Adrenal gland (tissue), 5 donors: ENCODE measurements at regions not wholly inside any gene's neighbourhood (a gene's known extent, or its start where the extent isn't known, plus 50 kb on each side); places are given as distances from the start of the nearest gene placed in this dataset.

Experiments
- POLR2A ChIP-seq, 2 donors: fragments of 450-650 bp; IDR thresholded peaks; one replicate each; pipeline ENCODE4 v1.6.1; 2017; ENCODE audit warnings: antibody characterized with exemption in 2 of 2, mild to moderate bottlenecking in 2 of 2, moderate library complexity in 1 of 2
- TF ChIP-seq, protein P1 (sequence below), 6 experiments: fragments of 450-650 bp in 4 of 6; fragments of 200-600 bp in 2 of 6; sonication (generic) in 1 of 6; IDR thresholded peaks; 1 replicate in 5 of 6; 2 replicates in 1 of 6; pipeline versions ENCODE4 v1.5.1 to v1.8.0; 2016 to 2021; ENCODE audit warnings: antibody characterized with exemption in 6 of 6, mild to moderate bottlenecking in 2 of 6, moderate library complexity in 1 of 6
- donor health status: DM: no; HTN: no; CAD: no.

- TF ChIP-seq POLR2A (IDR thresholded peaks at IDR 0.05): no peak
- TF ChIP-seq, protein P1, sequence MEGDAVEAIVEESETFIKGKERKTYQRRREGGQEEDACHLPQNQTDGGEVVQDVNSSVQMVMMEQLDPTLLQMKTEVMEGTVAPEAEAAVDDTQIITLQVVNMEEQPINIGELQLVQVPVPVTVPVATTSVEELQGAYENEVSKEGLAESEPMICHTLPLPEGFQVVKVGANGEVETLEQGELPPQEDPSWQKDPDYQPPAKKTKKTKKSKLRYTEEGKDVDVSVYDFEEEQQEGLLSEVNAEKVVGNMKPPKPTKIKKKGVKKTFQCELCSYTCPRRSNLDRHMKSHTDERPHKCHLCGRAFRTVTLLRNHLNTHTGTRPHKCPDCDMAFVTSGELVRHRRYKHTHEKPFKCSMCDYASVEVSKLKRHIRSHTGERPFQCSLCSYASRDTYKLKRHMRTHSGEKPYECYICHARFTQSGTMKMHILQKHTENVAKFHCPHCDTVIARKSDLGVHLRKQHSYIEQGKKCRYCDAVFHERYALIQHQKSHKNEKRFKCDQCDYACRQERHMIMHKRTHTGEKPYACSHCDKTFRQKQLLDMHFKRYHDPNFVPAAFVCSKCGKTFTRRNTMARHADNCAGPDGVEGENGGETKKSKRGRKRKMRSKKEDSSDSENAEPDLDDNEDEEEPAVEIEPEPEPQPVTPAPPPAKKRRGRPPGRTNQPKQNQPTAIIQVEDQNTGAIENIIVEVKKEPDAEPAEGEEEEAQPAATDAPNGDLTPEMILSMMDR (IDR thresholded peaks at IDR 0.05): no peak
Measured at GRCh38 chr2:235320326-235320725, 173.5 kb upstream of the AGAP1 start.
